ENCODE measurements at regions not wholly inside any gene's neighbourhood (a gene's known extent, or its start where the extent isn't known, plus 50 kb on each side); places are given as distances from the start of the nearest gene placed in this dataset.

DNA sequence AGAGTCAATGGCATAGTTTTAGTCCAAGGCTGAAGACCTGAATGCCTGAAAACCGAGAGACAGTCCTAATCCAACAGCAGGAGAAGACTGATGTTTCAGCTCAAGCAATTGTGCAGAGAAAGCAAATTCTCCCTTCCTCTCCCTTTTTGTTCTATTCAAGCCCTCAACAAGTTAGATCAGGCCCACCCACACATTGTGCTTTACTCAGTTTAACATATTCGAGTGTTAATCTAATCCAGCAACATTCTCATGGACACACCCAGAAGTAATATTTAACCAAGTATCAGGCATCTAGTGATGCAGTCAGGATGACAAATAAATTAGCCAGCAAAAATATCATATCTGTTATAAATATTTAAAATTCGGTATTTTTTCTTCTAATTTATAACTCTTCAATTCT is 261.1 kb downstream of the HDGFL1 start:
- no peak for TF ChIP-seq CTCF (conservative IDR thresholded peaks at IDR 0.05)
- TF ChIP-seq ZFX (IDR thresholded peaks at IDR 0.05): no peak
